SK-N-MC (cell line): ENCODE measurements at regions not wholly inside any gene's neighbourhood (a gene's known extent, or its start where the extent isn't known, plus 50 kb on each side); places are given as distances from the start of the nearest gene placed in this dataset.

Experiments used
- EZH2 ChIP-seq: fragments of 200-600 bp; sonication (generic); IDR thresholded peaks from one replicate; pipeline ENCODE4 v1.6.1; 2017; ENCODE audit warnings: antibody characterized with exemption
- POLR2AphosphoS5 ChIP-seq: IDR thresholded peaks from 2 replicates; pipeline ENCODE4 v1.6.1; 2012; ENCODE audit warnings: mild to moderate bottlenecking, low read depth, low read length, borderline replicate concordance

GRCh38 chr3:80676261-80676660 is 908.5 kb upstream of the ROBO1 start:
- TF ChIP-seq POLR2AphosphoS5 (no peak), EZH2 (no peak)
